NT2/D1 (cell line): ENCODE measurements at regions not wholly inside any gene's neighbourhood (a gene's known extent, or its start where the extent isn't known, plus 50 kb on each side); places are given as distances from the start of the nearest gene placed in this dataset.

ENCODE experiments used
- DNase-seq: peaks from one replicate; pipeline ENCODE4 v3.0.0-alpha.2; 2011; ENCODE audit warnings: low read depth, low spot score
- H3K27me3 ChIP-seq: 2 replicates; pipeline ENCODE4 v1.6.0; 2011; ENCODE audit warnings: mild to moderate bottlenecking; ENCODE audit not compliant: insufficient read length, insufficient read depth
- H3K36me3 ChIP-seq: 2 replicates; pipeline ENCODE4 v1.6.1; 2011; ENCODE audit warnings: mild to moderate bottlenecking, low read length, mixed read lengths; ENCODE audit not compliant: insufficient read depth, insufficient read length
- H3K4me1 ChIP-seq: 2 replicates; pipeline ENCODE4 v1.5.1; 2011; ENCODE audit not compliant: insufficient read depth, insufficient read length
- H3K4me3 ChIP-seq: 2 replicates; pipeline ENCODE4 v1.5.1; 2011; ENCODE audit warnings: low read depth; ENCODE audit not compliant: insufficient read length
- H3K9ac ChIP-seq: 2 replicates; pipeline ENCODE4 v1.6.0; 2011; ENCODE audit warnings: low read depth; ENCODE audit not compliant: insufficient read length
- H3K9me3 ChIP-seq: 2 replicates; pipeline ENCODE4 v1.5.1; 2011; ENCODE audit warnings: mild to moderate bottlenecking, low read length; ENCODE audit not compliant: insufficient read depth
- SUZ12 ChIP-seq: IDR thresholded peaks from 2 replicates; pipeline ENCODE4 v1.6.1; 2011; ENCODE audit not compliant: insufficient read length, insufficient read depth; ENCODE audit errors: extremely low read depth
- YY1 ChIP-seq: IDR thresholded peaks from 2 replicates; pipeline ENCODE4 v1.6.1; 2011; ENCODE audit not compliant: insufficient read length, insufficient read depth
- ZNF274 ChIP-seq: IDR thresholded peaks from 2 replicates; pipeline ENCODE4 v1.6.1; 2011; ENCODE audit warnings: mild to moderate bottlenecking, low read depth, low read length

DNA sequence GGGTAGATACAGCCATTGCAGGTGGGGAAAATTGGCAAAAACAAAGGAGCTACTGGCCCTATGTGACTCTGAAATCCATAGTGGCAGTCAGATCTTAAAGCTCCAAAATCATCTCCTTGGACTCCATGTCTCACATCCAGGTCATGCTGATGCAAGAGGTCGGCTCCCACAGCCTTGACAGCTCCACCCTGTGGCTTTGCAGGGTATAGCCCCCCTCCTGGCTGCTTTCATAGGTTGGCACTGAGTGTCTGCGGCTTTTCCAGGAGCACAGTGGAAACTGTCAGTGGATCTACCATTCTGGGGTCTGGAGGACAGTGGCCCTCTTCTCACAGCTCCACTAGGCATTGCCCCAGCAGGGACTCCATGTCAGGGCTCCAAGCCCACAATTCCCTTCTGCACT, 1190.1 kb downstream of the CDH12 start:
- H3K27me3 ChIP-seq = no peaks in the 10 kb centered on the region
- no peak for TF ChIP-seq YY1
- TF ChIP-seq SUZ12 = no peak
- TF ChIP-seq ZNF274 = no peak
- H3K9ac ChIP-seq = no peak overlapping the region
- no peaks in the 10 kb centered on the region for H3K9me3 ChIP-seq
- H3K36me3 ChIP-seq = no peaks in the 10 kb centered on the region
- no peaks in the 10 kb centered on the region for H3K4me1 ChIP-seq
- no peak for DNase-seq
- H3K4me3 ChIP-seq = no peak overlapping the region

DNA sequence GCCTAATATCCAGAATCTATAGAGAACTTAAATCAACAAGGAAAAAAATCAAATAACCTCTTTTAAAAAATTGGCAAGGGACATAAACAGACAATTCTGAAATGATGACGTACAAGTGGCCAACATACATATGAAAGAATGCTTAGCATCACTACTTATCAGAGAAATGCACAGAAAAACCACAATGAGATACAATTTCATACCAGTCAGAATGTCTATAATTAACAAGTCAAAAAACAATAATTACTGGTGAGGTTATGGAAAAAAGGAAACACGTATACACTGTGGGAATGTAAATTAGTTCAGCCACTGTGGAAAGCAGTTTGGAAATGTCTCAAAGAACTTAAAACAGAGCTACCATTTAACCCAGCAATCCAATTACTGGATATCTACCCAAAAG, 1192.0 kb downstream of the CDH12 start:
- Histone ChIP-seq H3K27me3 (no peaks in the 10 kb centered on the region), H3K4me1 (no peaks in the 10 kb centered on the region), H3K4me3 (no peak overlapping the region), H3K36me3 (no peaks in the 10 kb centered on the region), H3K9ac (no peak overlapping the region), H3K9me3 (no peaks in the 10 kb centered on the region)
- TF ChIP-seq YY1 = no peak
- no peak for TF ChIP-seq ZNF274
- no peak for DNase-seq

DNA sequence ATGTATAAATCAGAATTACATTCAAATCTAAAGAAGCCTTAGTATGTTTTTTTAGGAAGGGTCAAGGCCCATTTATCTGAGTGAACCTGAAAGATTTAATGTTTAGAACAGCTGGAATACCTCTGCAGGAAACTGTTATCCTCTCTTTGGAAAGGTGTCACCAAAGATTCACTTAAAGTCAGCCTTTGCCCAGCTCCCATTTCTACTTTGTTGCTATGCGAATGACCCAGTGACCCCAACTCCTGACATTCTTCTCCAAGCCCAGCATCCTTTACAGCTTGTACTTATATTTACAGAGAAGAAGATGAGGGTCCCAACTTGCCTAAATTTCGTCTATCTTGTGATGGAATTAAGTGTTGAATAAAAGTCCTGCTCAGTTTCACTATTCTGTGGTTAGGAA, 1198.6 kb downstream of the CDH12 start:
- Histone ChIP-seq H3K36me3 (no peaks in the 10 kb centered on the region), H3K27me3 (no peaks in the 10 kb centered on the region), H3K4me1 (no peaks in the 10 kb centered on the region), H3K9ac (no peak overlapping the region), H3K9me3 (no peaks in the 10 kb centered on the region), H3K4me3 (no peak overlapping the region)
- TF ChIP-seq YY1 (no peak), SUZ12 (no peak), ZNF274 (no peak)
- no peak for DNase-seq

DNA sequence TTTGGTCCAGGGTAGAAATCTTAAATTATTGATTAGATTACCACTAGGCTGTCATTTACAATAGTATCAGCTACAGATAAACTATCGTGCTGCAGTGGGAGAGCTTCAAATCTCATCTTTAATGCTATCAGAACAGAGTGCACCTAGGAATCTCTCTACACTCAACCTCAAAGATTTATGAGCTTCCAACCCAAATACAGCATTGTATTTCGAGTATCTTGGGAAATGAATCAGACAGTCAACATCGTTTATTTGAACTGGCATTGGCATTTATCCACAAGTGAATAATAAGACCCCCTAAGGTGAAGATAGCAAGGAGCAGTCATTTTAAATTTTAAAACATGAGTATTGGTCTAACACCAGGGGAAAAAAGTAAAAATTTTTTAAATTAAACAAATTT, 1203.2 kb downstream of the CDH12 start:
- Histone ChIP-seq H3K27me3 (no peaks in the 10 kb centered on the region), H3K36me3 (no peaks in the 10 kb centered on the region), H3K4me3 (no peak overlapping the region), H3K9ac (no peak overlapping the region), H3K9me3 (no peaks in the 10 kb centered on the region), H3K4me1 (no peaks in the 10 kb centered on the region)
- no peak for TF ChIP-seq SUZ12
- TF ChIP-seq ZNF274 = no peak
- TF ChIP-seq YY1 = no peak
- no peak for DNase-seq

DNA sequence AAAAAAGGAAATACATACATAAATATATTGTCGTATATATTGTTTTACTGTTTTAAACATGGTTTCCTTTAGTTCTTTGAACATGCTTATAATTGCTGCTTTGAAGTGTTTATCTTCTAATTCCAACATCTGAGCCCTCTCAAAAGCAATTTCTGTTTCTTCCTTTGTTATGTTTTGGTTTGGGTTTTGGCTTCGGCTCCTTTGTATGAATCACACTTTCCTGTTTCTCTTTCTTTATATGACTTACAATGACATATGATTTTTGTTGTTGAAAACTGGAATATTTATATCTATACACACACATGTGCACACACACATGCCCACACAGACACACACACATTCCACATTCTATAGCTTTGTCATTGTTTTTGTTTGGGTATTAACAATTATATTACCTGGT, 1206.7 kb downstream of the CDH12 start:
- Histone ChIP-seq H3K4me1 (no peaks in the 10 kb centered on the region), H3K9me3 (no peaks in the 10 kb centered on the region), H3K36me3 (no peaks in the 10 kb centered on the region), H3K4me3 (no peak overlapping the region), H3K27me3 (no peaks in the 10 kb centered on the region), H3K9ac (no peak overlapping the region)
- no peak for DNase-seq
- TF ChIP-seq YY1 (no peak), SUZ12 (no peak), ZNF274 (no peak)

DNA sequence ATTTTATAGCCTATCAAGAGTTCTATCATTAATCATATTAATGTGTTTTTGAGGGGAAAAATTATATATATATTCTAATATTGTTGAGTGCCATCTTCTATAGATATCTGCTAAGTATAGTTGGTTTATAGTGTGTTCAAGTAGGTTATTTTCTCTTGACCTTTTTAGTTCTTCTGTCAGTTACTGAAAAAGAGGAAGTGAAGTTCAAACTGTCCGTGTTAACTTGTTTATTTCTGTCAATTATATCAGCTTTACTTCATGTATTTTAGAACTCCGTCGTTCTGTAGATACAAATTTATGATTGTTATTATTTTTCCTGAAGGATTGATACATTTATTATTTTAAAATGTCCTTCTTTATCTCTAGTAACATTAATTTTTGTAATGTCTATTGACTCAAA, 1209.1 kb downstream of the CDH12 start:
- no peak for DNase-seq
- Histone ChIP-seq H3K9ac (no peak overlapping the region), H3K27me3 (no peaks in the 10 kb centered on the region), H3K4me3 (no peak overlapping the region), H3K4me1 (no peaks in the 10 kb centered on the region), H3K9me3 (no peaks in the 10 kb centered on the region), H3K36me3 (no peaks in the 10 kb centered on the region)
- TF ChIP-seq YY1 (no peak), ZNF274 (no peak), SUZ12 (no peak)

DNA sequence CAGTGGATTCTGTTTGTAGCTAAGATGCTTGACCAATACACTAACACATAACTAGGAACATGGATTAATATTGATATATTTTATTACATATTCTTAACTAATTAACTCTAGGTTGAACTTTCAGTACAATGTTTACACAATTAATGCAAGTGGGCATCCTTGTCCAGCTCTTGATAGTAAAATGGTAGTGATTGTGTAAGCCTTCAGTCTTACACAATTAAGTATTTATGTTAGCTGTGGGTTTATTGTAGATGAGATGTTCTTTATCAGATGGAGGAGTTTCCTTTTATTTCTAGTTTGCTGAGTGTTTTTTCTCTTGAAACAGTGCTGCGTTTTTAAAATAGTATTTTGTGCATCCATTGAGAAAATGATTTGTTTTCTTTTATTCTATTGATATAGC, 1210.8 kb downstream of the CDH12 start:
- TF ChIP-seq ZNF274 (no peak), YY1 (no peak), SUZ12 (no peak)

DNA sequence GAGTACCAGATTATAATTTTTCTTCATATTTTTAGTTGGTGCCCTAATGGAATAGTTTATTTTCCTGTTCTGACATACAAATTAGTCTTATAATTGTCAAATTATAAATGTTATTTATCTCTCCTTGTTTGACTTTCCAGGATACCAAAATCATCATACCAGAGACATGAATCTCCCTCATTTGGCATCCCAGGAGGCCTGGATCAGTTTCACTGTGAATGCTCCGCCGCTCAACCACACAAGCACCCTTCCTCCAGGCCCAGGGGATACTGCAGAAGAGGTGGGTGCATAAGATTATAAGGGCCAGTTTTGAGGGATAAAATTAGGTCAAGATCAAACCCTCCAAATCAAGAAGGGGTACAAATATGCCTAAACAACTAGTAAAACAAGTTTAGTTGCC, 1229.3 kb downstream of the CDH12 start:
- Histone ChIP-seq H3K4me1 (no peaks in the 10 kb centered on the region), H3K4me3 (no peak overlapping the region), H3K9me3 (no peaks in the 10 kb centered on the region), H3K27me3 (no peaks in the 10 kb centered on the region), H3K36me3 (no peaks in the 10 kb centered on the region), H3K9ac (no peak overlapping the region)
- TF ChIP-seq ZNF274 = no peak
- DNase-seq = no peak

More for the DNA sequence above, 1210.8 kb downstream of the CDH12 start:
- DNase-seq = no peak
- Histone ChIP-seq H3K4me3 (no peak overlapping the region), H3K9me3 (no peaks in the 10 kb centered on the region), H3K9ac (no peak overlapping the region), H3K27me3 (no peaks in the 10 kb centered on the region), H3K4me1 (no peaks in the 10 kb centered on the region), H3K36me3 (no peaks in the 10 kb centered on the region)
